Peyer's patch (tissue), 4 donors: ENCODE measurements at regions not wholly inside any gene's neighbourhood (a gene's known extent, or its start where the extent isn't known, plus 50 kb on each side); places are given as distances from the start of the nearest gene placed in this dataset.

ENCODE experiments used
- POLR2A ChIP-seq, 2 donors: fragments of 450-650 bp; IDR thresholded peaks; one replicate each; pipeline ENCODE4 v1.5.1; 2017; ENCODE audit warnings: antibody characterized with exemption in 2 of 2, mild to moderate bottlenecking in 2 of 2, moderate library complexity in 2 of 2
- TF ChIP-seq, protein P1 (sequence below), 6 experiments: fragments of 450-650 bp in 4 of 6; fragments of 200-600 bp in 2 of 6; sonication (generic) in 1 of 6; IDR thresholded peaks; one replicate each; pipeline ENCODE4 v1.5.1; 2017 to 2019; ENCODE audit warnings: antibody characterized with exemption in 6 of 6, mild to moderate bottlenecking in 3 of 6, moderate library complexity in 1 of 6

DNA sequence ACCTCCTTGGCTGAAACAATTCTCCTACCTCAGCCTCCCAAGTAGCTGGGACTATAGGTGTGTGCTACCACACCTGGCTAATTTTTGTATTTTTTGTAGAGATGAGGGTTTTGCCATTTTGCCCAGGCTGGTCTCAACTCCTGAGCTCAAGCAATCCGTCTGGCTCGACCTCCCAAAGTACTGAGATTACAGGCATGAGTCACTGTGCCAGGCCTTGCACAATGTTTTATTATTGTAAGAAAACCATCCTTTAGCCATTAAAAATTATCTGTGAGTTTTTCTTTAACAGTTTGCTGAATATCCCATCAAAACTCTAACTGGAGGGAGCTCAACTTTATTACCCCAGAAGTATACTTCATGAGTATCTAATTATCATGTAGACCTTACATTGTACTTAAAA is 900.3 kb downstream of the PCDH7 start:
- TF ChIP-seq, protein P1, sequence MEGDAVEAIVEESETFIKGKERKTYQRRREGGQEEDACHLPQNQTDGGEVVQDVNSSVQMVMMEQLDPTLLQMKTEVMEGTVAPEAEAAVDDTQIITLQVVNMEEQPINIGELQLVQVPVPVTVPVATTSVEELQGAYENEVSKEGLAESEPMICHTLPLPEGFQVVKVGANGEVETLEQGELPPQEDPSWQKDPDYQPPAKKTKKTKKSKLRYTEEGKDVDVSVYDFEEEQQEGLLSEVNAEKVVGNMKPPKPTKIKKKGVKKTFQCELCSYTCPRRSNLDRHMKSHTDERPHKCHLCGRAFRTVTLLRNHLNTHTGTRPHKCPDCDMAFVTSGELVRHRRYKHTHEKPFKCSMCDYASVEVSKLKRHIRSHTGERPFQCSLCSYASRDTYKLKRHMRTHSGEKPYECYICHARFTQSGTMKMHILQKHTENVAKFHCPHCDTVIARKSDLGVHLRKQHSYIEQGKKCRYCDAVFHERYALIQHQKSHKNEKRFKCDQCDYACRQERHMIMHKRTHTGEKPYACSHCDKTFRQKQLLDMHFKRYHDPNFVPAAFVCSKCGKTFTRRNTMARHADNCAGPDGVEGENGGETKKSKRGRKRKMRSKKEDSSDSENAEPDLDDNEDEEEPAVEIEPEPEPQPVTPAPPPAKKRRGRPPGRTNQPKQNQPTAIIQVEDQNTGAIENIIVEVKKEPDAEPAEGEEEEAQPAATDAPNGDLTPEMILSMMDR (IDR thresholded peaks at IDR 0.05), result no peak
- no peak for TF ChIP-seq POLR2A (IDR thresholded peaks at IDR 0.05)
